OCI-LY1 (cell line): ENCODE measurements at regions not wholly inside any gene's neighbourhood (a gene's known extent, or its start where the extent isn't known, plus 50 kb on each side); places are given as distances from the start of the nearest gene placed in this dataset.

Source experiments
- CTCF ChIP-seq: fragments of 200-600 bp; sonication (generic), shearing (Covaris generic); IDR thresholded peaks from 2 replicates; pipeline ENCODE4 v1.5.1; 2017; ENCODE audit warnings: mild to moderate bottlenecking, antibody characterized with exemption, low read length, moderate library complexity, mixed read lengths
- EZH2 ChIP-seq: fragments of 200-600 bp; sonication (generic), shearing (Covaris generic); IDR thresholded peaks from 2 replicates; pipeline ENCODE4 v1.8.0; 2017; ENCODE audit warnings: borderline replicate concordance, mixed run types, mild to moderate bottlenecking, antibody characterized with exemption, low read length, moderate library complexity, mixed read lengths

DNA sequence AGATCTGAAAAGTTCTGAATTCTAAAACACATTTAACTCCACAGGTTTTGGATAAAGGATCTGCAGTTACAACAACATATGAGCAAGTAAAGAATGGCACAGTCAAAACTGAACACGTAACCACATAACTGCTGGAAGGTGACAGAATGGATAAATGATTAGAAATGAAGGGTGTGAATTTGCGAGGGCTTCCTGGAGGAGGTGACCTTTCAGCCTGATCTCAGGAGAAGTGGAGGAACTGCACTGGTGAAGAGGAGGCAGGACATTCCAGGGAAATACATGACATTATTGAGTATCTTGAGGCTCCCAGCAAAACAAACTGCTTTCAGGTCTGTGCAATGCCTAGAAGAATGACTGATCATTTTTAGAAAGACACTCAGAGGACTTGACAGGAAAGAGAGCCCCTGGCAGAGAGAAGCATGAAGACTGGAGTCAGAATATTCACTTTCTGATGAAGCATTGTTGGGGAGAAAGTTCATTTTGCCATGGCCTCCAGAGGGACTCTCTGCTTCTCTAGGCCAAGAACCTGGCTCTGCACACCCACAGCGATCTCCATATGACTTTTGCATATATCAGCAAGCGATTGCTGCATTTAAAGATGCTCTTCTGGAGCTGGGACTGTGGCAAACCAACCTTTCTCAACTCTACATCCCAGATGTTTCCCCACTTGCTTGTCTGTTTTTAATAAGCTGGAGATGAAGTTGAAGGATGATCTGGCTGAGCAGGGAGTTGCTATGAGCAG is 122.7 kb upstream of the FAM78B start:
- no peak for TF ChIP-seq CTCF
- no peak for TF ChIP-seq EZH2
